ENCODE measurements at regions not wholly inside any gene's neighbourhood (a gene's known extent, or its start where the extent isn't known, plus 50 kb on each side); places are given as distances from the start of the nearest gene placed in this dataset.

DNA sequence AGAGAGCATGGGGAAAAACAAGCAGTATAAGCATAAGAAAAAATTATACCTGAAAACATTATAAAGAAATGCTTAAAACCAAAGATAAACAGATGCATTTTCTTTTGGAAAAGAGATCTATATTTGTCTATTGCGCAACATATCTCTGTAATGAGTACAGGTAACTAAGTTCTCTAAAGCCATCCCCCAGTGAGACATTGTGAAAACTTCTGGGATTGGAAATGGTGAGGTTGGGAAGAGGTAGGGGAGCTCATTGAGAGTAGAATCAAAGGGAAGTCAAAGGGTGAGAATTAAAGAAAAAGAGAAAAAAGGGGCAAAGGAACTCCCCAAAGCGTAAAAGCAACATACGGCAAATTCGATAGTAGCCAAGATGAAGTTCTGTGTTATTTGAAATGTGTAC is 257.9 kb upstream of the RBFOX1 start:
- FAIRE-seq, result no peak

More for the DNA sequence above, 257.9 kb upstream of the RBFOX1 start:
- Histone ChIP-seq H3K9me1 (replicated peaks; ENCODE audit: control insufficient read depth, extremely low read depth, insufficient read depth, low read length) (no peaks in the 10 kb centered on the region), H3K27me3 (ENCODE audit: control insufficient read depth in 2 of 2, insufficient read depth in 2 of 2, low read length in 2 of 2) (no peaks in the 10 kb centered on the region), H3K4me2 (ENCODE audit: insufficient read depth, low read length) (no peak overlapping the region), H3K4me3 (replicated peaks in 1 of 3; ENCODE audit: insufficient read depth in 1 of 3, low read depth in 1 of 3, low read length in 3 of 3) (no peak overlapping the region), H3K4me1 (ENCODE audit: control insufficient read depth, extremely low read depth, insufficient read depth, low read length) (no peaks in the 10 kb centered on the region), H4K20me1 (replicated peaks; ENCODE audit: control insufficient read depth, extremely low read depth, insufficient read depth, low read length) (no peaks in the 10 kb centered on the region), H3K36me3 (ENCODE audit: control insufficient read depth in 2 of 2, extremely low read depth in 1 of 2, insufficient read depth in 2 of 2, low read length in 2 of 2) (no peaks in the 10 kb centered on the region), H3K79me2 (ENCODE audit: control insufficient read depth, insufficient read depth, low read length) (no peaks in the 10 kb centered on the region), H3K9ac (replicated peaks; ENCODE audit: extremely low read depth, insufficient read depth, low read length) (no peak overlapping the region), H3K9me3 (replicated peaks; ENCODE audit: control insufficient read depth, insufficient read depth, low read length) (peaks cover 2% of the 10 kb centered on the region), H2AFZ (ENCODE audit: low read depth, low read length) (no peak overlapping the region), H3K27ac (ENCODE audit: insufficient read depth, low read depth, low read length) (no peak overlapping the region)
- DNase-seq (ENCODE audit: low read depth, low spot score), result no peak
- ChIA-PET CTCF (no interaction called here), POLR2A (no interaction called here)
- dilution Hi-C loops (cut with MboI; ENCODE audit: extremely low pct_ligation_motif_present, low sequenced_read_pairs), result no loop called here
- BruUV-seq (replicated peaks), result no TSS peak
- TF ChIP-seq MYC (IDR thresholded peaks at IDR 0.05; ENCODE audit: low read depth, low read length), result no peak
- TF ChIP-seq, protein P1, sequence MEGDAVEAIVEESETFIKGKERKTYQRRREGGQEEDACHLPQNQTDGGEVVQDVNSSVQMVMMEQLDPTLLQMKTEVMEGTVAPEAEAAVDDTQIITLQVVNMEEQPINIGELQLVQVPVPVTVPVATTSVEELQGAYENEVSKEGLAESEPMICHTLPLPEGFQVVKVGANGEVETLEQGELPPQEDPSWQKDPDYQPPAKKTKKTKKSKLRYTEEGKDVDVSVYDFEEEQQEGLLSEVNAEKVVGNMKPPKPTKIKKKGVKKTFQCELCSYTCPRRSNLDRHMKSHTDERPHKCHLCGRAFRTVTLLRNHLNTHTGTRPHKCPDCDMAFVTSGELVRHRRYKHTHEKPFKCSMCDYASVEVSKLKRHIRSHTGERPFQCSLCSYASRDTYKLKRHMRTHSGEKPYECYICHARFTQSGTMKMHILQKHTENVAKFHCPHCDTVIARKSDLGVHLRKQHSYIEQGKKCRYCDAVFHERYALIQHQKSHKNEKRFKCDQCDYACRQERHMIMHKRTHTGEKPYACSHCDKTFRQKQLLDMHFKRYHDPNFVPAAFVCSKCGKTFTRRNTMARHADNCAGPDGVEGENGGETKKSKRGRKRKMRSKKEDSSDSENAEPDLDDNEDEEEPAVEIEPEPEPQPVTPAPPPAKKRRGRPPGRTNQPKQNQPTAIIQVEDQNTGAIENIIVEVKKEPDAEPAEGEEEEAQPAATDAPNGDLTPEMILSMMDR (IDR thresholded peaks at IDR 0.05; ENCODE audit: extremely low read depth in 1 of 2, insufficient read depth in 1 of 2, low read depth in 1 of 2, low read length in 2 of 2), result no peak
- no peak for TF ChIP-seq EZH2 (IDR thresholded peaks at IDR 0.05; ENCODE audit: borderline replicate concordance, low read depth, low read length, severe bottlenecking)
- no peak for TF ChIP-seq JUN (IDR thresholded peaks at IDR 0.05; ENCODE audit: borderline replicate concordance, insufficient read depth, insufficient read length, low read depth)
- TF ChIP-seq, protein P2, sequence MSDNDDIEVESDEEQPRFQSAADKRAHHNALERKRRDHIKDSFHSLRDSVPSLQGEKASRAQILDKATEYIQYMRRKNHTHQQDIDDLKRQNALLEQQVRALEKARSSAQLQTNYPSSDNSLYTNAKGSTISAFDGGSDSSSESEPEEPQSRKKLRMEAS (IDR thresholded peaks at IDR 0.05; ENCODE audit: insufficient read depth, insufficient read length), result no peak
- TF ChIP-seq FOS (IDR thresholded peaks at IDR 0.05; ENCODE audit: borderline replicate concordance, insufficient read depth, low read length), result no peak
- no peak for TF ChIP-seq POLR2A (IDR thresholded peaks at IDR 0.05; ENCODE audit: low read depth, low read length)
- no peak for TF ChIP-seq POLR2AphosphoS5 (IDR thresholded peaks at IDR 0.05; ENCODE audit: insufficient read depth, low read depth, low read length)
- TF ChIP-seq GATA2 (IDR thresholded peaks at IDR 0.05; ENCODE audit: insufficient read depth, insufficient read length, low read depth, low read length), result no peak
- intact Hi-C loops (cut with micrococcal nuclease), result no loop called here
